ENCODE measurements at regions not wholly inside any gene's neighbourhood (a gene's known extent, or its start where the extent isn't known, plus 50 kb on each side); places are given as distances from the start of the nearest gene placed in this dataset.

GRCh38 chr16:86203557-86204275, 304.8 kb downstream of the IRF8 start:
- no peak for DNase-seq
- no peaks in the 10 kb centered on the region for H3K27me3 ChIP-seq (ENCODE audit: control insufficient read depth, insufficient read depth, low read length, poor library complexity, severe bottlenecking)
- H3K9me3 ChIP-seq (ENCODE audit: control insufficient read depth, low read length): no peaks in the 10 kb centered on the region
- no peak overlapping the region for H3K27ac ChIP-seq (ENCODE audit: low read depth, low read length)
- Mint-ChIP-seq H3K4me3 (no peak overlapping the region), H3K27me3 (ENCODE audit: insufficient read depth) (peaks cover 5% of the 10 kb centered on the region), H3K9me3 (no peaks in the 10 kb centered on the region), H3K36me3 (ENCODE audit: low read depth) (no peaks in the 10 kb centered on the region), H3K4me1 (peaks cover 14% of the 10 kb centered on the region), H3K27ac (no peak overlapping the region)
- no peak for TF ChIP-seq CTCF (conservative IDR thresholded peaks at IDR 0.05)
- H3K36me3 ChIP-seq (ENCODE audit: control insufficient read depth, insufficient read depth, low read length): no peaks in the 10 kb centered on the region
- H3K4me1 ChIP-seq (ENCODE audit: control insufficient read depth, insufficient read depth, low read length): no peaks in the 10 kb centered on the region
- H3K4me3 ChIP-seq (ENCODE audit: low read length): no peak overlapping the region
- 86 to 87% methylated on average over 8 to 19 of the region's 19 CpGs for WGBS, 2 experiments (ENCODE audit: insufficient coverage in 1 of 2, insufficient read length in 1 of 2)
- H3K9ac ChIP-seq (ENCODE audit: extremely low read depth, low read length, poor library complexity, severe bottlenecking): no peak overlapping the region

GRCh38 chr16:86205521-86206245, 304.6 kb upstream of the FOXF1 start:
- Histone ChIP-seq H3K9ac (ENCODE audit: extremely low read depth, low read length, poor library complexity, severe bottlenecking) (no peak overlapping the region), H3K9me3 (ENCODE audit: control insufficient read depth, low read length) (peaks cover 7% of the 10 kb centered on the region), H3K36me3 (ENCODE audit: control insufficient read depth, insufficient read depth, low read length) (no peaks in the 10 kb centered on the region), H3K27ac (ENCODE audit: low read depth, low read length) (no peak overlapping the region), H3K4me3 (ENCODE audit: low read length) (no peak overlapping the region), H3K27me3 (ENCODE audit: control insufficient read depth, insufficient read depth, low read length, poor library complexity, severe bottlenecking) (no peaks in the 10 kb centered on the region), H3K4me1 (ENCODE audit: control insufficient read depth, insufficient read depth, low read length) (no peaks in the 10 kb centered on the region)
- Mint-ChIP-seq H3K4me3 (no peak overlapping the region), H3K27me3 (ENCODE audit: insufficient read depth) (peaks cover 6% of the 10 kb centered on the region), H3K9me3 (peaks cover 13% of the 10 kb centered on the region), H3K36me3 (ENCODE audit: low read depth) (no peaks in the 10 kb centered on the region), H3K27ac (no peak overlapping the region), H3K4me1 (peaks cover 16% of the 10 kb centered on the region)
- 86 to 87% methylated on average over 8 to 16 of the region's 16 CpGs for WGBS, 2 experiments (ENCODE audit: insufficient coverage in 1 of 2, insufficient read length in 1 of 2)
- no peak for DNase-seq
- TF ChIP-seq CTCF (conservative IDR thresholded peaks at IDR 0.05): no peak

- Mint-ChIP-seq H3K36me3 (ENCODE audit: low read depth) (no peaks in the 10 kb centered on the region), H3K27ac (no peak overlapping the region), H3K9me3 (peaks cover 18% of the 10 kb centered on the region), H3K4me1 (peaks cover 12% of the 10 kb centered on the region), H3K4me3 (no peak overlapping the region), H3K27me3 (ENCODE audit: insufficient read depth) (peaks cover 2% of the 10 kb centered on the region)
- Histone ChIP-seq H3K9me3 (ENCODE audit: control insufficient read depth, low read length) (peaks cover 7% of the 10 kb centered on the region), H3K27me3 (ENCODE audit: control insufficient read depth, insufficient read depth, low read length, poor library complexity, severe bottlenecking) (no peaks in the 10 kb centered on the region), H3K9ac (ENCODE audit: extremely low read depth, low read length, poor library complexity, severe bottlenecking) (no peak overlapping the region), H3K36me3 (ENCODE audit: control insufficient read depth, insufficient read depth, low read length) (no peaks in the 10 kb centered on the region), H3K27ac (ENCODE audit: low read depth, low read length) (no peak overlapping the region), H3K4me1 (ENCODE audit: control insufficient read depth, insufficient read depth, low read length) (no peaks in the 10 kb centered on the region), H3K4me3 (ENCODE audit: low read length) (no peak overlapping the region)
- no peak for TF ChIP-seq CTCF (conservative IDR thresholded peaks at IDR 0.05)
- 91 to 94% methylated on average over 3 to 5 of the region's 5 CpGs for WGBS, 2 experiments (ENCODE audit: insufficient coverage in 1 of 2, insufficient read length in 1 of 2)
- DNase-seq: no peak
Measured at GRCh38 chr16:86207350-86207749, 303.0 kb upstream of the FOXF1 start.

Data from endodermal cell (in vitro differentiated cells).